SK-N-SH (cell line): ENCODE measurements at regions not wholly inside any gene's neighbourhood (a gene's known extent, or its start where the extent isn't known, plus 50 kb on each side); places are given as distances from the start of the nearest gene placed in this dataset.

ENCODE experiments used
- CTCF ChIA-PET: fragments of 300-600, 350-600 bp; formaldehyde crosslinking; extraction: SDS; loops from one replicate; lab custom pipeline; 2021; lab: Yijun Ruan, JAX
- POLR2A ChIA-PET: fragments of 350-600 bp; sonication (Branson Sonifier 250); formaldehyde crosslinking; extraction: SDS; loops from one replicate; lab custom pipeline; 2020; ENCODE audit warnings: antibody characterized with exemption, inconsistent platforms; lab: Yijun Ruan, JAX
- DNase-seq: peaks from one replicate; pipeline ENCODE4 v3.0.0; 2012
- H2AFZ ChIP-seq: fragments of 200-600 bp; sonication (generic); 2 replicates; pipeline ENCODE4 v1.8.1; 2016; ENCODE audit warnings: antibody characterized with exemption, mild to moderate bottlenecking, low read depth
- H3F3A ChIP-seq: fragments of 200-600 bp; sonication (generic); replicated peaks from 2 replicates; pipeline ENCODE3; 2016; ENCODE audit warnings: antibody characterized with exemption, mild to moderate bottlenecking; ENCODE audit not compliant: insufficient read depth
- H3K27ac ChIP-seq, 2 experiments: fragments of 200-500 bp in 1 of 2; fragments of 200-600 bp in 1 of 2; sonication (Bioruptor generic) in 1 of 2; sonication (generic), shearing (Covaris generic) in 1 of 2; 2 replicates each; pipeline versions ENCODE4 v1.5.1 to v1.6.1; 2014 to 2016; ENCODE audit warnings: low read depth in 2 of 2, inconsistent platforms in 1 of 2, low read length in 1 of 2, mild to moderate bottlenecking in 1 of 2, mixed read lengths in 1 of 2
- H3K27me3 ChIP-seq: fragments of 200-600 bp; sonication (generic), shearing (Covaris generic); 2 replicates; pipeline ENCODE4 v1.6.1; 2016; ENCODE audit warnings: mixed run types; ENCODE audit not compliant: insufficient read depth
- H3K36me3 ChIP-seq, 2 experiments: fragments of 200-500 bp in 1 of 2; fragments of 200-600 bp in 1 of 2; sonication (Bioruptor generic) in 1 of 2; sonication (generic) in 1 of 2; replicated peaks in 1 of 2; 2 replicates each; pipeline versions ENCODE3 to v1.5.1; 2014 to 2016; ENCODE audit warnings: low read length in 1 of 2, mild to moderate bottlenecking in 1 of 2; ENCODE audit not compliant: insufficient read depth in 2 of 2, control insufficient read depth in 1 of 2
- H3K4me1 ChIP-seq, 2 experiments: fragments of 200-500 bp in 1 of 2; fragments of 200-600 bp in 1 of 2; sonication (Bioruptor generic) in 1 of 2; sonication (generic), shearing (Covaris generic) in 1 of 2; 2 replicates each; pipeline versions ENCODE4 v1.5.1 to v1.6.1; 2014 to 2016; ENCODE audit warnings: low read depth in 1 of 2, low read length in 1 of 2, mixed run types in 1 of 2; ENCODE audit not compliant: insufficient read depth in 2 of 2, control insufficient read depth in 1 of 2
- H3K4me2 ChIP-seq: fragments of 200-600 bp; sonication (generic), shearing (Covaris generic); 2 replicates; pipeline ENCODE4 v1.6.1; 2017; ENCODE audit warnings: mixed run types
- H3K4me3 ChIP-seq, 2 experiments: fragments of 200-500 bp in 1 of 2; fragments of 200-600 bp in 1 of 2; sonication (Bioruptor generic) in 1 of 2; sonication (generic), shearing (Covaris generic) in 1 of 2; 2 replicates each; pipeline versions ENCODE4 v1.5.1 to v1.8.1; 2014 to 2016; ENCODE audit warnings: low read depth in 2 of 2, inconsistent platforms in 1 of 2, low read length in 1 of 2, mild to moderate bottlenecking in 1 of 2, mixed read lengths in 1 of 2, moderate library complexity in 1 of 2
- H3K79me2 ChIP-seq: fragments of 200-600 bp; sonication (generic); 2 replicates; pipeline ENCODE4 v1.8.1; 2017; ENCODE audit warnings: mild to moderate bottlenecking; ENCODE audit not compliant: insufficient read depth
- H3K9ac ChIP-seq: fragments of 200-600 bp; sonication (generic); 2 replicates; pipeline ENCODE4 v1.6.1; 2017; ENCODE audit warnings: mixed run types
- H3K9me2 ChIP-seq: fragments of 200-600 bp; sonication (generic); 2 replicates; pipeline ENCODE4 v1.6.1; 2017; ENCODE audit warnings: mixed run types
- H3K9me3 ChIP-seq: fragments of 200-600 bp; sonication (generic); 2 replicates; pipeline ENCODE4 v1.6.1; 2017; ENCODE audit warnings: mixed run types, mild to moderate bottlenecking, moderate library complexity
- H4K20me1 ChIP-seq: fragments of 200-600 bp; sonication (generic); 2 replicates; pipeline ENCODE4 v1.6.1; 2017; ENCODE audit warnings: mild to moderate bottlenecking, mixed run types; ENCODE audit not compliant: insufficient read depth
- EZH2phosphoT487 ChIP-seq: fragments of 200-600 bp; sonication (generic); IDR thresholded peaks from 2 replicates; pipeline ENCODE4 v1.6.1; 2017; ENCODE audit warnings: low read depth, mixed run types, mild to moderate bottlenecking, antibody characterized with exemption, moderate library complexity, borderline replicate concordance
- GABPA ChIP-seq: IDR thresholded peaks from 2 replicates; pipeline ENCODE4 v1.4.0; 2012; ENCODE audit warnings: low read depth, mild to moderate bottlenecking
- JUND ChIP-seq: IDR thresholded peaks from 2 replicates; pipeline ENCODE4 v1.4.0; 2012
- MEF2A ChIP-seq: IDR thresholded peaks from 2 replicates; pipeline ENCODE4 v1.4.0; 2012; ENCODE audit warnings: low read depth, borderline replicate concordance
- MXI1 ChIP-seq: IDR thresholded peaks from 2 replicates; pipeline ENCODE4 v1.6.1; 2012; ENCODE audit warnings: mild to moderate bottlenecking, low read depth, low read length, improper control_type of control experiment
- NRF1 ChIP-seq: IDR thresholded peaks from 2 replicates; pipeline ENCODE4 v1.6.1; 2012; ENCODE audit warnings: low read depth, mild to moderate bottlenecking, low read length
- POLR2AphosphoS5 ChIP-seq: IDR thresholded peaks from 2 replicates; pipeline ENCODE4 v1.6.1; 2012; ENCODE audit warnings: low read depth, low read length
- RAD21 ChIP-seq: IDR thresholded peaks from 2 replicates; pipeline ENCODE4 v1.6.1; 2012; ENCODE audit warnings: mild to moderate bottlenecking, low read length
- SIN3A ChIP-seq: IDR thresholded peaks from 2 replicates; pipeline ENCODE4 v1.6.1; 2012; ENCODE audit warnings: low read depth, mild to moderate bottlenecking, low read length, moderate library complexity, borderline replicate concordance
- SMC3 ChIP-seq: IDR thresholded peaks from 2 replicates; pipeline ENCODE4 v1.6.1; 2012; ENCODE audit warnings: low read depth, low read length, improper control_type of control experiment
- TCF12 ChIP-seq: IDR thresholded peaks from 2 replicates; pipeline ENCODE4 v1.4.0; 2012
- TEAD4 ChIP-seq: IDR thresholded peaks from 2 replicates; pipeline ENCODE4 v1.4.0; 2012; ENCODE audit warnings: mild to moderate bottlenecking, borderline replicate concordance; ENCODE audit not compliant: insufficient read depth
- WGBS: methylation state at CpG from one replicate; pipeline ENCODE4 v1.1.6; 2017; ENCODE audit warnings: low lambda C conversion rate; 5-methylcytosine and 5-hydroxymethylcytosine counted together
- TF ChIP-seq, protein P1 (sequence below): IDR thresholded peaks from 2 replicates; pipeline ENCODE4 v1.4.0; 2012; ENCODE audit warnings: low read depth, borderline replicate concordance
- TF ChIP-seq, protein P2 (sequence below): IDR thresholded peaks from 2 replicates; pipeline ENCODE4; 2012
- TF ChIP-seq, protein P3 (sequence below): IDR thresholded peaks from 2 replicates; pipeline ENCODE4 v1.4.0; 2012; ENCODE audit warnings: low read depth

DNA sequence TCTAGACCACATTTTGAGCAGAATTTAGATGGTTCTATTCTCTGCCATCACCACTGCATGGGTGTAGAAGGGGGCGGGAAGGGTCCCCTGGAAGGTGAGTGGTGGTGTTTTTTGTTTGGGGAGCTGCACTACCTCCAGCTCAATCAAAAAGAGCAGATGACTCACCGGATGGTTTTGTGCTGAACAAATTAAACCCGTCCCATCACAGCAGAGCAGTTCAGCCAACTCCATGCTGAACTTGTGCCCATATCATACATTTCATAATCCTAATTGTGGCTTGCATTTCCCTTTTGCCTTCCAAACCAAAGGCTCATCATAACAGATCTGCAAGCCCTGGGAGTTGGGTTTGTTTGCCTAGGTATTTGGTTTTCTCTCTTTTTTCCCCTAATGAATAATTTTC, 53.0 kb upstream of the RPH3A start:
- no peaks in the 10 kb centered on the region for H4K20me1 ChIP-seq
- H3K79me2 ChIP-seq = no peaks in the 10 kb centered on the region
- TF ChIP-seq SMC3 (no peak), TCF12 (no peak), MEF2A (no peak), RAD21 (no peak)
- no peak overlapping the region for H2AFZ ChIP-seq
- DNase-seq = no peak
- H3K27me3 ChIP-seq = no peaks in the 10 kb centered on the region
- H3K9ac ChIP-seq = no peak overlapping the region
- 8% methylated on average over 3 of the region's 3 CpGs for WGBS
- ChIA-PET POLR2A (no interaction called here), CTCF (no interaction called here)
- no peaks in the 10 kb centered on the region for H3K9me3 ChIP-seq
- no peak overlapping the region for H3K4me2 ChIP-seq
- H3K4me1 ChIP-seq = no peaks in the 10 kb centered on the region
- H3K36me3 ChIP-seq = no peaks in the 10 kb centered on the region
- H3K27ac ChIP-seq = no peak overlapping the region
- H3K9me2 ChIP-seq = no peaks in the 10 kb centered on the region
- H3K4me3 ChIP-seq = no peak overlapping the region
- no peaks in the 10 kb centered on the region for H3F3A ChIP-seq

DNA sequence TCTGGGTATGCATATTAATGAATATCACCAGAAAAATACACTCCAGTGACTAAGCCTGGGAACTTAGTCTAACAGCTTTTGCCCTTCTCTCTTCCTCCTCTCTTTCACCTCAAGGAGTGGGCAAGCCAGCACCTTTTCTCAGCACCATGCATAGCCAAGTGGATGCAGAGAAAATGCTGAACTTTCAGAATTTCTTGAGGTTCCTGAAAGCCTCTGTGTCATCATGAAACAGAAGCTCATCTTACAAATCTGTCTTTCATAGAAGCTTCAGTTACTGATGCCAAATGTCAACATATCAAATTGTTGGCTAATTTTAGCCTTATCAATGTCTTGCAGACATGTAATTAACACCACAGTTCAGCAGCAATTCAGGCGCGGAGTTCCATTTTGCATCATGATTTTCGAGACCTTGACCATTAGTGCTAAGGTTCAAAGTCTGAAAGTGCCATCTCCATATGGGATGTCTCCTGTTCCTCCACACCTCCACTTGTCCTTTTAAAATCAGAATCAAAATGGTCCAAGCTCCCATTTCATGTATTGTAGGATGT, 51.1 kb upstream of the RPH3A start:
- H4K20me1 ChIP-seq = no peaks in the 10 kb centered on the region
- H3K4me2 ChIP-seq = no peak overlapping the region
- no peaks in the 10 kb centered on the region for H3K79me2 ChIP-seq
- CTCF ChIA-PET = interaction anchor here (0.6 to 2.3 kb wide), 5 partner anchors 9 to 391 kb away, joined by 3 to 12 read pairs (median 3); partner anchors contain the start of gene DTX1
- no peak for TF ChIP-seq JUND
- TF ChIP-seq TCF12 = no peak
- no peak for TF ChIP-seq GABPA
- TF ChIP-seq, protein P1, sequence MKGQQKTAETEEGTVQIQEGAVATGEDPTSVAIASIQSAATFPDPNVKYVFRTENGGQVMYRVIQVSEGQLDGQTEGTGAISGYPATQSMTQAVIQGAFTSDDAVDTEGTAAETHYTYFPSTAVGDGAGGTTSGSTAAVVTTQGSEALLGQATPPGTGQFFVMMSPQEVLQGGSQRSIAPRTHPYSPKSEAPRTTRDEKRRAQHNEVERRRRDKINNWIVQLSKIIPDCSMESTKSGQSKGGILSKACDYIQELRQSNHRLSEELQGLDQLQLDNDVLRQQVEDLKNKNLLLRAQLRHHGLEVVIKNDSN = no peak
- no peak for TF ChIP-seq MXI1
- TF ChIP-seq, protein P2, sequence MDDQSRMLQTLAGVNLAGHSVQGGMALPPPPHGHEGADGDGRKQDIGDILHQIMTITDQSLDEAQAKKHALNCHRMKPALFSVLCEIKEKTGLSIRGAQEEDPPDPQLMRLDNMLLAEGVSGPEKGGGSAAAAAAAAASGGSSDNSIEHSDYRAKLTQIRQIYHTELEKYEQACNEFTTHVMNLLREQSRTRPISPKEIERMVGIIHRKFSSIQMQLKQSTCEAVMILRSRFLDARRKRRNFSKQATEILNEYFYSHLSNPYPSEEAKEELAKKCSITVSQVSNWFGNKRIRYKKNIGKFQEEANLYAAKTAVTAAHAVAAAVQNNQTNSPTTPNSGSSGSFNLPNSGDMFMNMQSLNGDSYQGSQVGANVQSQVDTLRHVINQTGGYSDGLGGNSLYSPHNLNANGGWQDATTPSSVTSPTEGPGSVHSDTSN = no peak
- no peak for TF ChIP-seq TEAD4
- TF ChIP-seq NRF1 = no peak
- no peak for TF ChIP-seq SIN3A
- no peak for TF ChIP-seq RAD21
- TF ChIP-seq, protein P3, sequence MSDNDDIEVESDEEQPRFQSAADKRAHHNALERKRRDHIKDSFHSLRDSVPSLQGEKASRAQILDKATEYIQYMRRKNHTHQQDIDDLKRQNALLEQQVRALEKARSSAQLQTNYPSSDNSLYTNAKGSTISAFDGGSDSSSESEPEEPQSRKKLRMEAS = no peak
- no peak for TF ChIP-seq POLR2AphosphoS5
- TF ChIP-seq EZH2phosphoT487 = no peak
- no peaks in the 10 kb centered on the region for H3K4me1 ChIP-seq
- no peak overlapping the region for H2AFZ ChIP-seq
- no peak overlapping the region for H3K27ac ChIP-seq
- no peaks in the 10 kb centered on the region for H3K9me3 ChIP-seq
- WGBS = 59% methylated on average over 3 of the region's 3 CpGs
- H3F3A ChIP-seq = no peaks in the 10 kb centered on the region
- POLR2A ChIA-PET = no interaction called here
- H3K9ac ChIP-seq = no peak overlapping the region
- DNase-seq = no peak
- H3K4me3 ChIP-seq = no peak overlapping the region
- no peaks in the 10 kb centered on the region for H3K27me3 ChIP-seq
- H3K9me2 ChIP-seq = no peaks in the 10 kb centered on the region
- H3K36me3 ChIP-seq = no peaks in the 10 kb centered on the region
